IMR-90 (cell line): ENCODE measurements at regions not wholly inside any gene's neighbourhood (a gene's known extent, or its start where the extent isn't known, plus 50 kb on each side); places are given as distances from the start of the nearest gene placed in this dataset.

ENCODE experiments used
- ATAC-seq: fragments of 200-7000 bp; cut with Tn5 transposase; 2 replicates; pipeline ENCODE4 v1.9.1; 2020; ENCODE audit warnings: low read depth, mild to moderate bottlenecking, moderate library complexity
- BruUV-seq: library from RNA; stranded (reverse); fragments of 400-500 nt; replicated peaks from 2 replicates; lab custom pipeline; 2021; lab: Mats Ljungman, UMichigan
- CTCF ChIA-PET: fragments of 300-600 bp; formaldehyde crosslinking; extraction: SDS; loops from one replicate; lab custom pipeline; 2021; ENCODE audit warnings: antibody characterized with exemption; lab: Yijun Ruan, JAX
- POLR2A ChIA-PET: fragments of 300-600 bp; sonication (Branson Sonifier 250); formaldehyde crosslinking; loops from one replicate; lab custom pipeline; 2022; ENCODE audit warnings: antibody characterized with exemption; ENCODE audit not compliant: unreplicated experiment; lab: Charles Lee
- DNase-seq: peaks from one replicate; pipeline ENCODE4 v3.0.0; 2013
- H2AFZ ChIP-seq: replicated peaks from 2 replicates; pipeline ENCODE3; 2013; ENCODE audit warnings: low read length, mild to moderate bottlenecking; ENCODE audit not compliant: poor library complexity
- H2AK5ac ChIP-seq: 2 replicates; pipeline ENCODE4 v1.6.1; 2013; ENCODE audit warnings: low read depth, low read length, inconsistent platforms
- H2AK9ac ChIP-seq: replicated peaks from 2 replicates; pipeline ENCODE3; 2013; ENCODE audit warnings: mild to moderate bottlenecking, low read depth, low read length, moderate library complexity; ENCODE audit not compliant: poor library complexity
- H2BK120ac ChIP-seq: 2 replicates; pipeline ENCODE4 v1.6.1; 2013; ENCODE audit warnings: low read depth, low read length, inconsistent platforms
- H2BK15ac ChIP-seq: 3 replicates; pipeline ENCODE4 v1.6.1; 2013; ENCODE audit warnings: low read depth, low read length, inconsistent platforms
- H2BK20ac ChIP-seq: 2 replicates; pipeline ENCODE4 v1.6.1; 2013; ENCODE audit warnings: low read depth, mild to moderate bottlenecking, inconsistent platforms, low read length, moderate library complexity
- H2BK5ac ChIP-seq: 2 replicates; pipeline ENCODE4 v1.6.1; 2013; ENCODE audit warnings: mild to moderate bottlenecking, low read depth, low read length, inconsistent platforms; ENCODE audit not compliant: poor library complexity, severe bottlenecking
- H3K14ac ChIP-seq: replicated peaks from 2 replicates; pipeline ENCODE4 v1.6.1; 2013; ENCODE audit warnings: low read depth, low read length, inconsistent platforms
- H3K18ac ChIP-seq: 2 replicates; pipeline ENCODE4 v1.6.1; 2013; ENCODE audit warnings: low read depth, low read length, control low read depth
- H3K23ac ChIP-seq: 2 replicates; pipeline ENCODE4 v1.6.1; 2013; ENCODE audit warnings: low read depth, low read length, inconsistent platforms
- H3K27ac ChIP-seq: 2 replicates; pipeline ENCODE4 v1.5.1; 2013; ENCODE audit warnings: mild to moderate bottlenecking, control low read depth, low read length; ENCODE audit not compliant: insufficient read depth
- H3K27me3 ChIP-seq: 2 replicates; pipeline ENCODE4 v1.6.1; 2013; ENCODE audit warnings: low read length; ENCODE audit not compliant: control insufficient read depth, insufficient read depth
- H3K36me3 ChIP-seq: 2 replicates; pipeline ENCODE4 v1.6.1; 2013; ENCODE audit warnings: low read length, mixed read lengths; ENCODE audit not compliant: control insufficient read depth, insufficient read depth
- H3K4ac ChIP-seq: 2 replicates; pipeline ENCODE4 v1.6.1; 2013; ENCODE audit warnings: low read depth, low read length, inconsistent platforms
- H3K4me1 ChIP-seq: 2 replicates; pipeline ENCODE4 v1.6.1; 2013; ENCODE audit warnings: low read length, mixed read lengths; ENCODE audit not compliant: control insufficient read depth, insufficient read depth
- H3K4me2 ChIP-seq: 2 replicates; pipeline ENCODE4 v1.6.1; 2013; ENCODE audit warnings: low read depth, mild to moderate bottlenecking, control low read depth, low read length, moderate library complexity
- H3K4me3 ChIP-seq: 2 replicates; pipeline ENCODE4 v1.5.1; 2013; ENCODE audit warnings: low read depth, mild to moderate bottlenecking, control low read depth, low read length, moderate library complexity; ENCODE audit not compliant: insufficient read depth
- H3K56ac ChIP-seq: 2 replicates; pipeline ENCODE4 v1.6.1; 2013; ENCODE audit warnings: low read length, inconsistent platforms; ENCODE audit not compliant: insufficient read depth; ENCODE audit errors: extremely low read depth
- H3K79me1 ChIP-seq, 2 experiments: 2 replicates each; pipeline ENCODE4 v1.6.1; 2013; ENCODE audit warnings: low read length in 2 of 2, inconsistent platforms in 1 of 2, low read depth in 1 of 2
- H3K9ac ChIP-seq: 2 replicates; pipeline ENCODE4 v1.6.1; 2013; ENCODE audit warnings: low read depth, low read length, control low read depth
- H3K9me1 ChIP-seq: 2 replicates; pipeline ENCODE4 v1.6.1; 2013; ENCODE audit warnings: low read length, inconsistent platforms; ENCODE audit not compliant: insufficient read depth
- H3K9me3 ChIP-seq: 2 replicates; pipeline ENCODE4 v1.6.1; 2013; ENCODE audit warnings: low read length; ENCODE audit not compliant: control insufficient read depth, insufficient read depth
- H4K20me1 ChIP-seq: 2 replicates; pipeline ENCODE4 v1.6.1; 2013; ENCODE audit warnings: low read length, inconsistent platforms; ENCODE audit not compliant: insufficient read depth
- H4K5ac ChIP-seq: 2 replicates; pipeline ENCODE4 v1.6.1; 2013; ENCODE audit warnings: mild to moderate bottlenecking, low read depth, low read length, control low read depth
- H4K8ac ChIP-seq, 2 experiments: 2 replicates each; pipeline ENCODE4 v1.6.1; 2013; ENCODE audit warnings: low read depth in 2 of 2, low read length in 2 of 2, control low read depth in 1 of 2, inconsistent platforms in 1 of 2
- H4K91ac ChIP-seq: 2 replicates; pipeline ENCODE4 v1.6.1; 2013; ENCODE audit warnings: low read depth, low read length, inconsistent platforms; ENCODE audit not compliant: insufficient read depth
- BHLHE40 ChIP-seq: fragments of 150-350 bp; IDR thresholded peaks from 2 replicates; pipeline ENCODE4 v1.6.1; 2016; ENCODE audit warnings: mild to moderate bottlenecking, low read depth, low read length
- CHD1 ChIP-seq: IDR thresholded peaks from 2 replicates; pipeline ENCODE4 v1.6.1; 2012; ENCODE audit warnings: low read depth, low read length, improper control_type of control experiment
- ELK1 ChIP-seq: fragments of 150-350 bp; IDR thresholded peaks from 2 replicates; pipeline ENCODE4 v1.6.1; 2016; ENCODE audit warnings: low read depth, mild to moderate bottlenecking, low read length, moderate library complexity, borderline replicate concordance
- FOS ChIP-seq: fragments of 150-350 bp; IDR thresholded peaks from 2 replicates; pipeline ENCODE4 v1.6.1; 2016; ENCODE audit warnings: low read depth, low read length
- MXI1 ChIP-seq: IDR thresholded peaks from 2 replicates; pipeline ENCODE4 v1.6.1; 2012; ENCODE audit warnings: low read depth, mild to moderate bottlenecking, low read length, moderate library complexity, borderline replicate concordance
- POLR2A ChIP-seq: IDR thresholded peaks from 2 replicates; pipeline ENCODE4 v1.6.1; 2012; ENCODE audit warnings: mild to moderate bottlenecking, low read depth, low read length
- RAD21 ChIP-seq: IDR thresholded peaks from 2 replicates; pipeline ENCODE4 v1.6.1; 2012; ENCODE audit warnings: low read length, improper control_type of control experiment
- RCOR1 ChIP-seq: IDR thresholded peaks from 2 replicates; pipeline ENCODE4 v1.6.1; 2012; ENCODE audit warnings: mild to moderate bottlenecking, low read length, improper control_type of control experiment; ENCODE audit not compliant: insufficient replicate concordance
- RFX5 ChIP-seq: IDR thresholded peaks from 2 replicates; pipeline ENCODE4 v1.8.0; 2012; ENCODE audit warnings: low read depth, mild to moderate bottlenecking, low read length, moderate library complexity
- SMC3 ChIP-seq: fragments of 150-350 bp; IDR thresholded peaks from 2 replicates; pipeline ENCODE4 v1.6.1; 2016; ENCODE audit warnings: low read depth, mild to moderate bottlenecking, antibody characterized with exemption, low read length, moderate library complexity
- WGBS, 2 experiments: methylation state at CpG; one replicate each; pipeline versions ENCODE4 v1.1.5 to v1.1.7; 2013; ENCODE audit warnings: missing lambda C conversion rate in 2 of 2; ENCODE audit not compliant: insufficient read length in 1 of 2; ENCODE audit errors: extremely low coverage in 2 of 2; 5-methylcytosine and 5-hydroxymethylcytosine counted together
- dilution Hi-C: fragments of 300-500 bp; cut with HindIII; formaldehyde crosslinking; loops from one replicate; pipeline ENCODE4 v1.14.3; 2018; ENCODE audit warnings: low sequenced_read_pairs; ENCODE audit not compliant: unreplicated experiment
- in situ Hi-C: fragments of 300-500 bp; cut with MboI; formaldehyde crosslinking; loops from 3 replicates; pipeline ENCODE4 v1.14.3; 2019; ENCODE audit warnings: low sequenced_read_pairs, inconsistent platforms, mixed read lengths
- intact Hi-C: fragments of 100-400 bp; cut with micrococcal nuclease; formaldehyde crosslinking; loops from 2 replicates; pipeline ENCODE4 v1.10.0; 2022

GRCh38 chr6:44045672-44046015, 81.6 kb downstream of the MRPL14 start:
- H3K9me3 ChIP-seq = no peaks in the 10 kb centered on the region

More at GRCh38 chr6:44045672-44046015, 81.6 kb downstream of the MRPL14 start:
- Histone ChIP-seq H2AK5ac (peak overlapping the region; percentile 73; the same call in 1 of the 2 replicates), H3K9me1 (peaks cover 42% of the 10 kb centered on the region), H4K5ac (0 out of 2 replicates have a peak overlapping the region, but pooled peaks have one; percentile 18), H3K4me2 (no peak overlapping the region), H2BK20ac (peak overlapping the region; percentile 77), H4K91ac (no peak overlapping the region), H3K4ac (peak overlapping the region; percentile 40; the same call in 1 of the 2 replicates), H3K27ac (no peak overlapping the region), H3K27me3 (no peaks in the 10 kb centered on the region), H3K4me3 (no peak overlapping the region), H2BK120ac (peak overlapping the region; percentile 22; the same call in 1 of the 2 replicates), H2BK5ac (peak overlapping the region; percentile 99), H2AFZ (peak overlapping the region; percentile 66), H3K14ac (0 out of 2 replicates have a peak overlapping the region, but pooled peaks have one; percentile 16), H4K20me1 (no peaks in the 10 kb centered on the region), H3K9ac (no peak overlapping the region), H3K79me1 (peaks cover 0 to 19% of the 10 kb centered on the region in 2 experiments; a peak in 2 of 4 replicates), H3K23ac (no peak overlapping the region), H2BK15ac (peak overlapping the region; percentile 35; the same call in 2 of the 3 replicates), H2AK9ac (peak overlapping the region; percentile 22), H3K18ac (no peak overlapping the region; the same call in 1 of the 2 replicates), H4K8ac (peak overlapping the region in 1 of 2 experiments; percentile 31; a peak in 1 of 4 replicates), H3K36me3 (no peaks in the 10 kb centered on the region), H3K56ac (no peak overlapping the region), H3K4me1 (peaks cover 53% of the 10 kb centered on the region)
- no peak for ATAC-seq
- CTCF ChIA-PET = no interaction called here
- in situ Hi-C loops = no loop called here
- no peak for TF ChIP-seq POLR2A
- TF ChIP-seq RCOR1 = no peak
- TF ChIP-seq RAD21 = no peak
- TF ChIP-seq MXI1 = no peak
- no peak for TF ChIP-seq FOS
- no peak for TF ChIP-seq BHLHE40
- no peak for TF ChIP-seq RFX5
- no peak for TF ChIP-seq ELK1
- TF ChIP-seq CHD1 = no peak
- no peak for TF ChIP-seq SMC3
- POLR2A ChIA-PET = no interaction called here
- dilution Hi-C loops = no loop called here
- BruUV-seq = no TSS peak
- intact Hi-C loops = no loop called here
- WGBS, 2 experiments = no CpG with 5 or more reads among the region's 1 CpG
- no peak for DNase-seq
